CD4-positive, alpha-beta T cell treated with Interleukin-17A for 1 hour (primary cell): ENCODE measurements at regions not wholly inside any gene's neighbourhood (a gene's known extent, or its start where the extent isn't known, plus 50 kb on each side); places are given as distances from the start of the nearest gene placed in this dataset.
"Not testable (repeated sequence)": the region's sequence is repeated elsewhere in the genome, so short reads cannot be mapped to it uniquely, and the experiment has no call there.

ENCODE experiments used
- DNase-seq: peaks from one replicate; pipeline ENCODE4 v3.0.0-alpha.2; 2020

DNA sequence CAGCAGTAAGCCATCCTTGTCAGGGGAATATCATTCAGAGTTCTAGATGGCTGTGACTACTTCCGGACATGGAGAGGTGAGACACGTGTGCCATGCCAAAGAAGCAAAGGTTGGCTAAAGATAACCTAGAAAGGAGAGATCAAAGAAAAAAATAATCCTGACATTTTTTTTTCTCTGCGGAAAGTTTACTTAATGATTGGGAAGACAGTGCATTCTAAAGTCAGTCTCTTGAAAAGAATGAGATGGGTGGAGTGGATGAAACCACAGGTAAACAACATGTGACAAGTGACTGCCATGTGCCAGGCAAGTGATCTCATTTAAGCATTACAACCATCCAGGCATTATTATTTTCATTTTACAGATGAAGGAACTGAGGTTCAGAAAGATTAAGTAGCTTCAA, 436.6 kb downstream of the SOX2 start:
- no peak for DNase-seq

DNA sequence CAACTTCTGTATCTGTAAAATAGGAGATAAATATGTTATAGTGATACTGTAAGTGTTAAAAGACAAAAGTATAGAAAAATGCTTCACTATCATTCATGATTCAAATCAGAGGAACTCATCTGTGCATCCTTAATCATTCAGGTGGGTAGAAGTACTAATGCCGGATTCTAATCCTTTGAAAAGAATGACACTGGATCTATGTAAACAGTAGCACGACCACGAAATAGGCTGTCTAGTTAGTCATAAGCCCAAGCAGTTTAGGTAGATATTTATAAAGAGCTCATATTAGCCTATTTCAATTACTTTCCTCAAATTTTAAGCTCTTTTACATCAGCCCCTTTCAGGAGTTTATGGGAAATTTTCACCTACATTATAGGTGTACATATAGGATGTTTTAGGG, 437.9 kb downstream of the SOX2 start:
- DNase-seq: no peak

DNA sequence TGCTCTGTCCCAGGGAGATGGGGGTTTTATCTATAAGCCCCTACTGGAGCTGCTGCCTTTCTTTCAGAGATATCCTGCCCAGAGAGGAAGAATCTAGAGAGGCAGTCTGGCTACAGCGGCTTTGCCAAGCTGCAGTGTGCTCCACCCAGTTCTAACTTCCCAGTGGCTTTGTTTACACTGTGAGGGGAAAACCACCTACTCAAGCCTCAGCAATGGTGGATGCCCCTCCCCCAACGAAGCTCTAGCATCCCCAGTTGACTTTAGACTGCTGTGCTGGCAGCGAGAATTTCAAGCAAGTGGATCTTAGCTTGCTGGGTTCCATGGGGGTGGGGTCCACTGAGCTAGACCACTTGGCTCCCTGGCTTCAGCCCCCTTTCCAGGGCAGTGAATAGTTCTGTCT, 444.6 kb downstream of the SOX2 start:
- DNase-seq: not testable (repeated sequence)

DNA sequence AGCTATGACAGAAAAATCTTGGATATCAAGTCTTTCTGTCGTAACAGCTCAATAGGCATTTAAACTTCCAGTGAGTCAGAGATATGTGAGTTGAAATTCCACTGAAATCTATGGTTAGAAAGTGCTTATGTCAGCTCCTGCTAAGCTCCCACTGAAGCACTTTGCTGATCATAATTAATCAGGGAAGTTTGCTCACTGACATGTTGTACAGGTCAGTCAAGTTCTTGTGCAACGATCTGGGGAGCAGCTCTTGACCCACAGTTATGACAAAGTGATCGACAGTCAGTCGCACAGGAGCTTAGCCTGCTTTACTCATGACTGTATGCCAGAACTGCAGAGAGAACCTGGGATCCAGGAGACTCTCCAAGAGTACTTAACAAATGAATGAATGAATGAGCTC, 453.5 kb downstream of the SOX2 start:
- no peak for DNase-seq

DNA sequence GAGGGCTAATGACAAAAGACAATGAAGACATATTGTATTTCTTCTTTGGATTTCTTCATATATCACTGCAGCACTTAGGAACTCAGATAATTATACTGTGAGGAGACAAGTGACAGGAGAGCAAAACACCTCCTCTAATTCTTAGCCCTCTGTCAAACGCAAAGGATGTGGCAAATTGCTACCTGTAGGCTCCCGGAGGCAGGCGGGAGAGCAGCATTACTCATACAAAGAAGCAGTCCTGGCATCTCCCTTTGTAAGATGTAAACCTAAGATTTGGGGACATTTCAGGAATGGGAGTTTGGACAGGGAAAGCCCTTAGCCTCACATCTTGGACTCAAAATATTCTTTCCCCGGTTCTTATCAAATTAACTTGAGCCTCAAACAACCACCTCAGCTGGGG, 460.8 kb downstream of the SOX2 start:
- no peak for DNase-seq

DNA sequence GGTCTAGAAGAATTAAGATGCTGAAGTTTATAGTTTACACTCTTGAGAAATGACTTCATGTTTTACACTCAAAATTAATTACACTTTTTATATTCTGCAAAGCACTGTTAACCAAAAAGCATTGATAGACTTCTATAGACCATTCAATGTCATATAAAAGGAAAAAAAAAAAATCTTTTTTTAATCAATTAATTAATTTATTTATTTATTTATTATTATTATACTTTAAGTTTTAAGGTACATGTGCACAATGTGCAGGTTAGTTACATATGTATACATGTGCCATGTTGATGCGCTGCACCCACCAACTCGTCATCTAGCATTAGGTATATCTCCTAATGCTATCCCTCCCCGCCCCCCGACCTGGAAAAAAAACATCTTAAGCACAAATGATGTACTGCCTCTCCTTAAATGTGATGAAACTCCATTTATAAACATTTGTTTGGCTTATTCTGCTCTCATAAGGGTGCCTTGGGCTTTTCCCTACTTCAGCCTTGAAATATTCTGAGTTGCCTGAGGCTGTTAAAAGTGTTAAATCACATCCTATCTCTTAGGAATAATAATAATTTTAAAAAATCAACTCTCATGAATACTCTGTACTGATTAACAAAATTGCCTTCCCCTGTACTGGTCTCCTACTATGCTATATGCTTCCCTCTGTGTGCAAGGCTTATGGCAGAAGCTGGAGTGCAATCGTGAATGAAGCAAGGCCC, 466.9 kb downstream of the SOX2 start:
- no peak for DNase-seq

DNA sequence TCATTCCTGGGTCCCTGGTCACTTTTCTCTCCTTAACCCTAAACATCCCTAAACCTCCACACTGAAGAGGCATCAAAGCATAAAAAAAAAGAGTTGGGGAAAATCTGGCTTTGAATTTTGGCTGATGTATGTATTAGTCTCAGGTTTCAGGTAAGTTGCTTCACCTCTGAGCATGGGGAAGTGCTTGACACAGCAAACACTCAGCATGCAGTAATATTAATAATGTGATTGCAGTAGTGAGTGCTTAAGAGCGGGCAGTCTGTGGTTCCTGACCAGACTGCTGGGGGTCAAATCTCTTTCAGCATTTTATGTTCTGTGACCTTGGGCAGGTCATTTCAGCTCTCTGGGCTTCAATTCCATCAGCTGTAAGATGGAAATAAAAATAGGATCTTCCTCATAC, 467.9 kb downstream of the SOX2 start:
- DNase-seq: no peak

DNA sequence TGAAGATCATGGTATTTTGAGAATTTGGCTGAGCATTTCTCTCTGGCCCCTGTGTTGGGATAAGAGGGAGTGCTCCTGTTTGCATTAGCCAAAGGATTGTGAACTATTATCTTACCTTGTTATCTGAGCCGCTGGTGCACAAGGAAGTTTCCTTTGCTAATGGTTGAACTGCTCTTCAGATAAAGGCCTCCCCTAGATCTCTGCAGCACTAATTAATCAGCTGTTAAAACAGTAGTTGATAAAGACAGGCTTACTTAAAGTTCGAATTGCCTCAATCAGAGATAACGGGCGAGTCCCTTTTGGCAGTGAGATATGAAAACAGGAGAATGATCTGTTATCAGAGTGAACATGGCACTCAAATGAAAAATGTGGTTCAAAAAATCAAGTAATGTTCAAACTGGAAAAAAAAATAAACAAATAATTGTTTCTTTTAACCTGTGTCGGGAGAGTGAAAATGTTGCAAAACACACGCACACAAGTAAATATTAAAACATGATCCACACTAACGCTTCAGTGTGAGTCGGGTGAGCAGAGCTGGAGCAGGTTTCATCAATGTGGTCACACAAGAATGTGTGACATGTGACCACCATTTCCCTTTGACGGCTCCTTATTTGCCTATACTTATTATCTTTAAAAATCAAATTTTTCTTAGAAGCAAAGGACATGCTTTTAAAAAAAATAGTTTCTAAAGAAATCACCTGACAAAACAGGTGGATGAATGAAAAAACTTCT, 469.1 kb downstream of the SOX2 start:
- DNase-seq: no peak

DNA sequence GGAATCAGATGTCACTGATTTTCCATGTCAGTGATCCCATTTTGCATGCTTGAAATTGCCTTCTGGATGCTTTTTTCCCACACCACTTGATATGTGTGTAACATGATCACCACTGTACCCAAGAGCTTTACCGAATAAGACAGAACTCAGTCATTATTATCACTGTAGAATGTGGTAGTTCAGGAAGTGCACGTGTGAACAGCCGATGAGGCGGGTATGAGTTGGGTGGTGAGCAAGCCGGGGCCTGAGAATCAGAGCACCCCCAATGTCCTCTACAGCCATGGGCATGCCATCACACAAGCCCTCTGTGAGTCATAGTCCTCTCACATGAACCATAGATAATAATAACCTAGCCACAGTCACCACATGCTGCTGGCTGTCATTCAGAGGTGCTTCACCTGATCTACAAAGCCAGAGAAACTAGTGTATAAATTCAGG, 470.8 kb downstream of the SOX2 start:
- no peak for DNase-seq

DNA sequence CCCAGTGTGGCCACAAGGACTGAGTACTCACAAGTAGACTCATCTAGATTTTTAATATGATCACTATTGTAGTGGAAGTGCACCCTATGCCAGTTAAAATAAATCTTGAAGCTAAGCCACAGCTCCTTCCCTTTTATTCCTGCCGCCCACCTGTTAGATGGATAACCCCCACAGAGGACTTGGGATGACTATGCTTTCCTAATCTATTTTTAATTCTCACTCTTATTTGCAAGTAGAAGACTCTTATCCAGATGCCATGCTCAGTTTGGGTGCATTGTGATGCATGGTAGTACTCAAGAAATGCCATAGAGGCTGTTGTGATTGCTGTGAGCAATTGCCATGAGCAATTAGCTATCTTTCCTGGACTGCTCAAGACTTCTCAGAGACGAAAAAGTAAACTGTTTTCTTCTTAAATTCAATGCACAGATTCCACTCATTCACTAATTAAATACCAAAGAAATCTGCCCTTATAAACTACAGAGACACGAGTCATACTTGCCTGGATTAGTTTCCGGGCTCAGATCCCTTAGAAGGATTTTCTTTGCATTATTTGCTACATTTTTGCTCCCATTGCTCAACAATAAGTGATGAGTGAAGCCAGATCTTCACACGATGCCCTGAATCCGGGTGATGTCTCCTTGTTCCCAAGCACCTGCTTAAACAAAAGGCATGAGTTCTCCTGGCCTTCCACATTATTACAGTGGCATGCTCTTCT, 472.1 kb downstream of the SOX2 start:
- DNase-seq: no peak

DNA sequence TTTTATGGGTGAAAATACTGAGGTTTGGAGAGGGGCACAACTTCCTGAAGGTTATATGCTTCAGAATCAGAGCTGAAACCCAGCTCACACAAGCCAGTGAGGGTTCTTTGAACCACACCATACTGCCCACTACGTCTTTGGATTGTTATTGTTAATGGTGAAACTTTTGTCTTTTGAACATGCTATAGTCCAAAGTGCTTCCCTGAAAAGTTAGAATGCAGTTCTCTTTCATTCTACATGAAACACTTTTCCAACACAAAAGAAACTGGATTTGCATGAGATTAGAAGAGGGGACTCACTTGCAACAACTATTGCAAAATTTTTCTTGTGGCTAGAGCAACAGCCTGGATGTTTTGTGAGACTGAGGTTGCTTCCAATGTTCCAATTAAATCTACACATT, 473.6 kb downstream of the SOX2 start:
- DNase-seq: no peak

DNA sequence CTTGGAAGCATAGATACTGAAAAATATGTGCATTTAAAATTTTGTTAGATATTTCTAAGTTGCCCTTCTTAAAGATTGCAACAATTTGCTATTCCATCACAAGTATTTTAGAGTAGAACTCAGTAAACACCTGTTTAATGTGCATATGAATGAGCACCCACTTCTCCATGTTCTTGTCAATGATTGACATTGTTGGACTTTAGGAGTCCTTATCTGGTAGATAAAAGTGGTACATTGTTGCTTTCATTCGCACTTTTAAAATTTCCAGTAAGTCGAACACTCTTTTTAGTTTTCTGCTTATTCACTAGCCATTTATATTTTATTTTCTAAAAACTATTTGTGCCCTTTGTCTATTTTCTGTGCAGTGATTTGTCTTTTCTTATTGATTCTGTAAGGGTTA, 478.3 kb downstream of the SOX2 start:
- no peak for DNase-seq

DNA sequence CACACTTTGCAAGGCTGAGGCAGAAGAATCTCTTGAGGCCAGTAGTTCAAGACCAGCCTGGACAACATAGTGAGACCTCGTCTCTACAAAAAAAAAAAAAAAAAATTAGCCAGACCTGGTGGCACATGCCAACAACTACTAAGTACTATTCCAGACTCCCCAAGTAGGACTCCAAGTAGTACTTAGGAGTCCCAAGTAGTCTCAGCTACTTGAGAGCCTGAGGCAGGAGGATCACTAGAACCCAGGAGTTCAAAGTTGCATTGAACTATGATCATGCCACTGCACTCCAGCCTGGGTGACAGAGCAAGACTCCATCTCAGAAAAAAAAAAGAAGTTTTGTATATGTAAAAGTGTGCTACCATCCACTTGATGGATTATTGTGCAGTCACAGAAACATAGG, 486.6 kb downstream of the SOX2 start:
- no peak for DNase-seq

DNA sequence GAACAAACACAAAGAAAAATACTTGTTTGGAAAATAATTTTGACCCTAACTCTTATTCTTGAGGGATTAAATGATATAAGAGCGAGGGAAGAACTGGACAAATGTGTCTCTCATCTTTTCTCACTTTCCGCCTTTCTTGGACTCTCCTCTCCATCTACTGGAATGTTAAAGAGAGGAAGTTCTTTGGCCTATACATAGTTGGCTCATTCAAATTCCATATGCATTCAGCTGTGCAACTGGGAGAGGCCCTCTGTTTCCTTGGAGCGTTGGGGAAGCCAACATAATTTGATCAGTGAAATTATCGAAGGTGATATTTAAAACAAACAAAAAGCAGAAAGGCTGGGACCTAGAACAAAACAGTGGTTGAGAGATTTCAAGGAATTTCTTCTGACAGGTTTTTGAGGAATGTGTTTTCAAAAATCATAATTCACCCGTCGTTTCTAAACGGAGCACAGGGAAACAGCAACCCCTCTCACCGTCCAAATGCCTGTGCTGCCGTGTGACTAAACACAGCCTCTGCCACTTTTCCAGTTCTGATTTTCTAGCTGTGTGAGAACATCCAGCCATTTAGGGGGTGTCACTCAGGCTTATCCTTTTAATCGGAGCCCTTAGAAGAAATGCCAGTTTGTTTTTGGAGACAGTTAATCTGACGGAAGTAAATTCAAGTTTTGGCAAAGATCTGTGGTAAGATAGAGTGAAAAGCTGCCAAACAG, 489.9 kb downstream of the SOX2 start:
- DNase-seq: no peak

DNA sequence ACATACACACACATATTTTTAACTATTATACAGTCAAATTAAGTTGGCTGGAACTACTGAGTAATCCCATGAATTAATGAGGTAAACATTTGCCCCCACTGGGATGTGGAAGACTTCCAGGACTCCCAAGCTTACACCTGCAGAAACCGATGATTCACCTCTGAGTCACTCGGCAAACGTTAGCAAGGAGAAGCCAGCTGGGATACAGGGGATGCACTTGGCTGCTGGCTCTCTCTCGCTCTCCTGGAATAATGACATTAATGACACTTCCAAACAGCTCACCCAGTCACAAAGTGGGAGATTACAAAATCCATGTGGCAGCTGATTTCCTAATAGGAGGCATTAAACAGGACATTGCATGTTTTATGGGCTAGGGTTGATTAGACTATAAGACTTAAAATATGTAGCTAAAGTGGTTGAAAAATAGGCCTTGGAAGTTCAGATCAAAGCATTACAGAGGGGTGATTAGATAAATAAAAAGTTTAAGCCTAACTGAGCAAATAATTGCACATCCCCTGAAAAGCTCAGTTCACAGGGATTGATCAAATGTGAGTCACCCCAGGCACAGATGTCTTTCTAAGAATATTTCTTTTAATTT, 500.9 kb downstream of the SOX2 start:
- DNase-seq: no peak

DNA sequence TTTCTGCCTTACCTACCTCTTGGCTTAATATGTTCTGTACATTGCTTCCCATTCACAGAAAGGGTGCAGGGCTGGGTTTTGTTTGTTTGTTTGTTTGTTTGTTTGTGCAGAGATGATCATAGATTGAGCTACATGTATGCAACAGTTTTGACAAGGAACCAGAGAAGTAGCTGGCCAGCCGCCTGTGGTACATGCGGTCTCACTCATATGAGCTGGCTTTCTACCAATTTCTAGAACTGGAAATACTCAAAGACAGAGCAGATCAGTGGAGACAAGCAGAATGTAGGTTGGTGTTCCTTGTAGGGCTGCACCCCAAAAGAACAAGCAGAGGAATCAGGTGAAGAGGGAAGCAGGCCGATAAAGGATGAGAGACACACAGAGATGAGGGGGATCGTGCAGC, 502.7 kb downstream of the SOX2 start:
- no peak for DNase-seq

DNA sequence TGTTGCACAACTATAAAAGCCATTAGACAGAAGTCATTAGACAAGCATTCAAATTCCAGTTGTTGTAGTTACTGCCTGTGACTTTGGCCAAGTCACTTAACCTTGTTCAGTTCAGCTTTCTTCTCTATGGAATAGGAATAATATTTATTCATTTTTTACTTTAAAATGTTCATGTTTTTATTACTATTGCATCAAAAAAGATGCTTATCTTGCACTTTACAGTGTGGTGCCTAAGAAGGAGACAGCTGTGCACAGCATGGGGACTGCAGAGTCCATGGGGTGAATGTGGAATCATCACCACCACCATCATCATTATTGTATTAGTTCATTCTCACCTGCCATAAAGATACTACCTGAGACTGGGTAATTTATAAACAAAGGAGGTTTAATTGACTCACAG, 504.2 kb downstream of the SOX2 start:
- DNase-seq: no peak

DNA sequence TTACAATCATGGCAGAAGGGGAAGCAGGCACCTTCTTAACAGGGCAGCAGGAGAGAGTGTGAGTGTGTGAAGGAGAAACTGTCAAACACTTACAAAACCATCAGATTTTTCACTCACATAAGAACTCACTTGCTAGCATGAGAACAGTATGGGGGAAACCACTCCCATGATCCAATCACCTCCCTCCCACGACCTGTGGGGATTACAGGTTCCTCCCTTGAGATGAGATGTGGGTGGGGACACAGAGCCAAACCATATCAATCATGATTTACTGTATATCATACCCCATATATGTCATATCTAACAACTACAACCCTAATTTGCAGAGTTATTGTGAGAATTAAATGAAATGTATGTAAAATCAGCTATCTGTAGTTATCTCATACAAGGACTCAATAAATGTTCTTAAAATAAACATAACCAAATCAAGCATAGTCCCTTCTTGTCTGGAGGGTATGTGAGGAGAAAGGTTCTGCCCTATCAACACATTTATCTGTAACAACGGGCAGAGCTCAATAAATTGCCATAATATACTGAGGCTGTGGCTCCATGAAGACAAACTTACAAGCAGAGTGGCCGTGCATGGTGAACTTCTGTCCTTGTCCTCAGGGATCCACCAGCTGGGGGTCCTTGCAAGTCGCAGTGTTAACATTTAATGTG, 504.7 kb downstream of the SOX2 start:
- no peak for DNase-seq

DNA sequence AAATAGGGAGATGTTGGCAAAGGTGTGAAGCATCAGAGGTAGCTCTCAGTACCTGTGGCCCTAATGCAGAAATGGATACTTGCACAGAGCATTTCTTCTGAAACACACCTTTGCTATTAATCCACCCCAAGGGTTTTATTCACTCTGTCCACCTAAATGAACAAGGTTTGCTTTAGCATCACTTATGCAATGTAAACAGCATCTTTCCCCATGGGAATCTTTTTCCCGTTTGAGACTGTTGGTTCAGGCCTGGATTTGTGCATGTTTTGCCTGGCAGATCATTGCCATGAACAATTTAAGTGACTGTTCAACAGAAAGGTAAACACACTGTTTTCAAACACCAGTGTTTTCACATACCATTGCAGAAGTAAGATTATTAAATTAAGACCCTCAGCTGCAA, 508.3 kb downstream of the SOX2 start:
- DNase-seq: no peak

DNA sequence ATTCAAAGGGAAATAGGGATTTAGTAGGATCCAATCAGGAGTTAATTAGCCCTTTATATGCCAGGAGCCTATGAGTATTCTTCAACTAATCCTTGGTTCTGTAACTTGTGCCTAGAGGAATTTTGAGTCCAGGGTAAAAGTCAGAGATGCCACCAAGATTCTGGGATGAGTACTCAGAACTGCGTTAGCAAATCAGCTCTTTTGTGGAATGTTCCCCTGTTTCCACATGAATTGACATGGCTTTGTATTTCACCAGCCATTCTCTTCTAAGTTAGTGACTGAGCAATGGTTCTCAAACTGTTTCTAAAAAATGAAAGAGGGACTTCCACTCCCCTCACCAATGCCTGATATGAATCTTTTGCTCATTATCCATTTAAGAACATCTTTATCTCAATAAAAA, 508.7 kb downstream of the SOX2 start:
- no peak for DNase-seq

DNA sequence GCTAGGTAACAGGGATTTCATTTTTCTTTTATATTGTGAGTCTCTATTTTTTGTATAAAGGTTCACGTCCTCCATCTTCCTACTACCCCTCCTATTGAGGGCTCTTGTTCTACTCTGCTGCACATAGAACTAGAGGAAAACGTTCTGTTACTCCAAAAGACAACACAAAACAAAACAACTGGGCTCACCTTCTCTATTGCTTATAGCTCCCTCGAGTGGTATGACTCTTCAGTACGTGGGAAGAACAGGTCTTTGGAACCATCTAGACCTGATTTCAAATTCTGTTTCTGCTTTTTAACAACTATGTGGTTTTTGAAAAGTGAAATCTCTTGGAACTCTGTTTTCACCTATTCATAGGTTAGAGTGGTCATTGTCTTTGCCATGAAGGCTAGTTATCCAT, 515.3 kb downstream of the SOX2 start:
- DNase-seq: no peak

DNA sequence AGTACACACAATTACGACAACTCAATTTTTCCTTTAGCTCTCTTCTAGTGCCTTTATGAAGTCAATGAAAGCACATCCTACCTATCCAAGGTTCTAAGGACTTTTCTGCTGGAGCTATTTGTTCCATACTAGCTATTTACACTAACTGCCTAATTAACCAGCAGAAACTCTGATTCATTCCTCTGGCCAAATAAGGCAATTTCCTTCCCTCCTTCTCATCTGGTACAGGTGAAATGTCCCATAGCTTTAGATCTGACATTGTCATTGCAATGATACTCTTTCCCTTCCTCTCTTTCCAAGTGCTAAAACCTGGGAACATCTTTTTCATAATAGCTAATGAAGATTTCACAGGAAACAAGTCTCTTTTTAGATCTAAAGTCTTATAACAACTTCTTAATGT, 521.7 kb downstream of the SOX2 start:
- DNase-seq: no peak

DNA sequence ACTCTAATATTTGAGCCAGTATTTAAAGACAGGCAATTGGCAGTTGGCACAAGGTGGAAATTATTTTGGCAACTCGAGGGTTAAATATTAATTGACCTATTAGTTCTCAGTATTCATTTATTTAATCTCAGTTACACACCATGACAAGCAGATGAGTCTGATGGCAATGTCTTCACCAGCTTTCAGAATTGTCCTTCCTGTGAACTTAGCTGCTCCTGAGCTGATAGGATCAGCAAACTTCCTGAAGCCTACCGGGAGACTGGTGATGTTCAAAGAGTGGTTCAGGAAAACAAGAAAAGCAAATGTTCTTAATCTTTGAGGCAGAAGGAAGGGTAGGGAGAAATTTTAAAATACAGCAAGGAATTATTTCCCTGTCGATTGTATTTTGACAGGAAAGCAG, 522.2 kb downstream of the SOX2 start:
- no peak for DNase-seq
